Neural cell (in vitro differentiated cells): ENCODE measurements at regions not wholly inside any gene's neighbourhood (a gene's known extent, or its start where the extent isn't known, plus 50 kb on each side); places are given as distances from the start of the nearest gene placed in this dataset.

Experiments used
- H2AFZ ChIP-seq: fragments of 200-600, 300-800 bp; sonication (generic), shearing (Covaris generic); 2 replicates; pipeline ENCODE4 v1.6.0; 2014; ENCODE audit warnings: low read depth, mild to moderate bottlenecking, antibody characterized with exemption, low read length, moderate library complexity
- H3F3A ChIP-seq: fragments of 200-600 bp; shearing (Covaris generic); 2 replicates; pipeline ENCODE4 v1.6.1; 2016; ENCODE audit warnings: mild to moderate bottlenecking, moderate library complexity, mixed read lengths, antibody characterized with exemption, low read length; ENCODE audit not compliant: insufficient read depth, poor library complexity, severe bottlenecking
- H3K27ac ChIP-seq: fragments of 200-600, 300-800 bp; sonication (generic), shearing (Covaris generic); 2 replicates; pipeline ENCODE4 v1.5.1; 2014; ENCODE audit warnings: mild to moderate bottlenecking, low read length, moderate library complexity
- H3K27me3 ChIP-seq: fragments of 300-800, 200-600 bp; sonication (generic), shearing (Covaris generic); 2 replicates; pipeline ENCODE4 v1.6.0; 2014; ENCODE audit warnings: mild to moderate bottlenecking, low read depth, low read length, moderate library complexity; ENCODE audit not compliant: insufficient read depth
- H3K36me3 ChIP-seq: fragments of 300-800, 200-600 bp; sonication (generic), shearing (Covaris generic); 2 replicates; pipeline ENCODE4 v1.5.1; 2014; ENCODE audit warnings: mild to moderate bottlenecking, antibody characterized with exemption, low read length, moderate library complexity; ENCODE audit not compliant: insufficient read depth
- H3K4me2 ChIP-seq: fragments of 300-800, 200-600 bp; sonication (generic), shearing (Covaris generic); 2 replicates; pipeline ENCODE4 v1.6.0; 2014; ENCODE audit warnings: mild to moderate bottlenecking, low read length
- H3K4me3 ChIP-seq: fragments of 300-800, 200-600 bp; sonication (generic), shearing (Covaris generic); 2 replicates; pipeline ENCODE4 v1.5.1; 2014; ENCODE audit warnings: mild to moderate bottlenecking, low read length, moderate library complexity
- H3K79me2 ChIP-seq: fragments of 200-600 bp; shearing (Covaris generic); replicated peaks from 2 replicates; pipeline ENCODE4 v1.6.0; 2014; ENCODE audit warnings: mild to moderate bottlenecking, low read length, moderate library complexity; ENCODE audit not compliant: insufficient read depth
- H3K9ac ChIP-seq: fragments of 300-800, 200-600 bp; sonication (generic), shearing (Covaris generic); 2 replicates; pipeline ENCODE4 v1.6.1; 2016; ENCODE audit warnings: mild to moderate bottlenecking, low read length, mixed read lengths
- H3K9me2 ChIP-seq: fragments of 200-600 bp; shearing (Covaris generic); 2 replicates; pipeline ENCODE4 v1.6.1; 2016; ENCODE audit warnings: mild to moderate bottlenecking, low read length, mixed read lengths; ENCODE audit not compliant: insufficient read depth
- H3K9me3 ChIP-seq: fragments of 200-600, 300-800 bp; sonication (generic), shearing (Covaris generic); 2 replicates; pipeline ENCODE4 v1.6.1; 2016; ENCODE audit warnings: mild to moderate bottlenecking, mixed run types, low read length, moderate library complexity, mixed read lengths
- H4K20me1 ChIP-seq: fragments of 200-600 bp; shearing (Covaris generic); 2 replicates; pipeline ENCODE4 v1.6.1; 2016; ENCODE audit warnings: mild to moderate bottlenecking, mixed run types; ENCODE audit not compliant: insufficient read depth
- CTCF ChIP-seq: fragments of 450-650 bp; IDR thresholded peaks from 2 replicates; pipeline ENCODE4 v1.5.1; 2014; ENCODE audit warnings: antibody characterized with exemption, mild to moderate bottlenecking, moderate library complexity; ENCODE audit not compliant: poor library complexity, severe bottlenecking
- EP300 ChIP-seq: fragments of 450-650 bp; conservative IDR thresholded peaks from 2 replicates; pipeline ENCODE4 v1.6.1; 2014; ENCODE audit warnings: antibody characterized with exemption, mild to moderate bottlenecking, moderate library complexity; ENCODE audit not compliant: poor library complexity, severe bottlenecking
- EZH2 ChIP-seq: fragments of 200-600, 300-800 bp; shearing (Covaris generic), sonication (generic); IDR thresholded peaks from 2 replicates; pipeline ENCODE4 v1.6.1; 2014; ENCODE audit warnings: antibody characterized with exemption, low read length, borderline replicate concordance, mild to moderate bottlenecking; ENCODE audit not compliant: insufficient read depth, poor library complexity, severe bottlenecking
- MXI1 ChIP-seq: fragments of 450-650 bp; conservative IDR thresholded peaks from 2 replicates; pipeline ENCODE4 v1.6.1; 2014; ENCODE audit warnings: antibody characterized with exemption, mild to moderate bottlenecking; ENCODE audit not compliant: poor library complexity, severe bottlenecking
- POLR2AphosphoS5 ChIP-seq: IDR thresholded peaks from 2 replicates; pipeline ENCODE4 v1.6.1; 2012
- RAD21 ChIP-seq: fragments of 450-650 bp; conservative IDR thresholded peaks from 2 replicates; pipeline ENCODE4 v1.6.1; 2014; ENCODE audit warnings: antibody characterized with exemption, mild to moderate bottlenecking, moderate library complexity
- REST ChIP-seq: IDR thresholded peaks from 2 replicates; pipeline ENCODE4 v1.6.1; 2012; ENCODE audit warnings: borderline replicate concordance
- SMC3 ChIP-seq: fragments of 450-650 bp; conservative IDR thresholded peaks from 2 replicates; pipeline ENCODE4 v1.6.1; 2014; ENCODE audit warnings: antibody characterized with exemption, mild to moderate bottlenecking, moderate library complexity; ENCODE audit not compliant: poor library complexity
- TAF1 ChIP-seq: IDR thresholded peaks from 2 replicates; pipeline ENCODE4 v1.6.1; 2012; ENCODE audit warnings: low read depth

- H3K9me3 ChIP-seq = no peaks in the 10 kb centered on the region
Measured at GRCh38 chr7:93651603-93652159, 77.2 kb upstream of the CALCR start.

GRCh38 chr7:93646538-93646937 is 72.0 kb upstream of the CALCR start:
- H3K36me3 ChIP-seq = no peaks in the 10 kb centered on the region
- H3K9me2 ChIP-seq = no peaks in the 10 kb centered on the region
- H3K9ac ChIP-seq = no peak overlapping the region
- H3K4me2 ChIP-seq = no peak overlapping the region
- no peaks in the 10 kb centered on the region for H3F3A ChIP-seq
- no peaks in the 10 kb centered on the region for H3K27me3 ChIP-seq
- no peak overlapping the region for H2AFZ ChIP-seq
- no peaks in the 10 kb centered on the region for H3K79me2 ChIP-seq
- H3K9me3 ChIP-seq = no peaks in the 10 kb centered on the region
- no peak for TF ChIP-seq SMC3
- TF ChIP-seq REST = no peak
- TF ChIP-seq EZH2 = no peak
- no peak for TF ChIP-seq CTCF
- no peak for TF ChIP-seq EP300
- no peak for TF ChIP-seq MXI1
- no peak for TF ChIP-seq RAD21
- no peak for TF ChIP-seq TAF1
- no peak for TF ChIP-seq POLR2AphosphoS5
- H3K27ac ChIP-seq = no peak overlapping the region
- H3K4me3 ChIP-seq = no peak overlapping the region
- no peaks in the 10 kb centered on the region for H4K20me1 ChIP-seq

More at GRCh38 chr7:93651603-93652159, 77.2 kb upstream of the CALCR start:
- H3K79me2 ChIP-seq = no peaks in the 10 kb centered on the region
- no peak overlapping the region for H3K27ac ChIP-seq
- no peaks in the 10 kb centered on the region for H4K20me1 ChIP-seq
- TF ChIP-seq MXI1 = no peak
- no peak for TF ChIP-seq CTCF
- no peak for TF ChIP-seq EZH2
- TF ChIP-seq POLR2AphosphoS5 = no peak
- no peaks in the 10 kb centered on the region for H3K27me3 ChIP-seq
- no peak overlapping the region for H2AFZ ChIP-seq
- H3K4me2 ChIP-seq = no peak overlapping the region
- no peak overlapping the region for H3K9ac ChIP-seq
- no peaks in the 10 kb centered on the region for H3F3A ChIP-seq
- no peaks in the 10 kb centered on the region for H3K36me3 ChIP-seq
- no peaks in the 10 kb centered on the region for H3K9me2 ChIP-seq
- no peak overlapping the region for H3K4me3 ChIP-seq
